CD4-positive, alpha-beta T cell (primary cell): ENCODE measurements at regions not wholly inside any gene's neighbourhood (a gene's known extent, or its start where the extent isn't known, plus 50 kb on each side); places are given as distances from the start of the nearest gene placed in this dataset.

ENCODE experiments used
- ATAC-seq: fragments of 200-7000 bp; cut with Tn5 transposase; one replicate; pipeline ENCODE4 v1.10.0; 2022; ENCODE audit warnings: mild to moderate bottlenecking; ENCODE audit not compliant: poor library complexity
- CTCF ChIA-PET: fragments of 350-600 bp; sonication (Branson Sonifier 250); formaldehyde crosslinking; loops from one replicate; lab custom pipeline; 2021; ENCODE audit warnings: antibody characterized with exemption, inconsistent platforms; lab: Charles Lee
- POLR2A ChIA-PET: fragments of 350-600 bp; sonication (Branson Sonifier 250); formaldehyde crosslinking; loops from one replicate; lab custom pipeline; 2021; ENCODE audit warnings: antibody characterized with exemption, inconsistent platforms; lab: Charles Lee
- DNase-seq, 14 experiments: peaks; one replicate each; pipeline ENCODE4 v3.0.0-alpha.2; 2013 to 2020; ENCODE audit warnings: mixed read lengths in 2 of 14
- H3K27ac ChIP-seq, 2 donors: one replicate each; pipeline versions ENCODE4 v1.5.1 to v1.7.0; 2013; ENCODE audit warnings: low read length in 2 of 2, low read depth in 1 of 2, mild to moderate bottlenecking in 1 of 2
- H3K27me3 ChIP-seq, 2 experiments: 1 replicate in 1 of 2; 2 replicates in 1 of 2; pipeline versions ENCODE4 v1.6.1 to v1.7.0; 2013; ENCODE audit warnings: low read length in 2 of 2, control low read depth in 1 of 2, mild to moderate bottlenecking in 1 of 2, moderate library complexity in 1 of 2; ENCODE audit not compliant: insufficient read depth in 2 of 2, control insufficient read depth in 1 of 2
- H3K36me3 ChIP-seq: one replicate; pipeline ENCODE4 v1.6.1; 2013; ENCODE audit warnings: low read length, control low read depth; ENCODE audit not compliant: insufficient read depth
- H3K4me1 ChIP-seq: one replicate; pipeline ENCODE4 v1.6.1; 2013; ENCODE audit warnings: low read length, control low read depth; ENCODE audit not compliant: insufficient read depth
- H3K4me3 ChIP-seq: one replicate; pipeline ENCODE4 v1.5.1; 2013; ENCODE audit warnings: mild to moderate bottlenecking, low read length, moderate library complexity
- H3K9me3 ChIP-seq, 2 experiments: 1 replicate in 1 of 2; 2 replicates in 1 of 2; pipeline versions ENCODE4 v1.6.1 to v1.7.0; 2013; ENCODE audit warnings: low read length in 2 of 2, mild to moderate bottlenecking in 2 of 2, control low read depth in 1 of 2, moderate library complexity in 1 of 2; ENCODE audit not compliant: control insufficient read depth in 1 of 2, insufficient read depth in 1 of 2
- H3K27ac Mint-ChIP-seq: one replicate; pipeline ENCODE4 v1.8.0; 2020; ENCODE audit warnings: mixed read lengths
- H3K27me3 Mint-ChIP-seq: one replicate; pipeline ENCODE4 v1.8.0; 2021; ENCODE audit warnings: mixed read lengths
- H3K36me3 Mint-ChIP-seq: one replicate; pipeline ENCODE4 v1.8.0; 2021; ENCODE audit warnings: low read depth, mixed read lengths
- H3K4me1 Mint-ChIP-seq: one replicate; pipeline ENCODE4 v1.8.0; 2021; ENCODE audit warnings: low read depth, mixed read lengths
- H3K4me3 Mint-ChIP-seq: one replicate; pipeline ENCODE4 v1.8.0; 2020; ENCODE audit warnings: mild to moderate bottlenecking, mixed read lengths
- H3K9me3 Mint-ChIP-seq: one replicate; pipeline ENCODE4 v1.8.0; 2020; ENCODE audit warnings: mixed read lengths
- CTCF ChIP-seq: fragments of 200-600 bp; IDR thresholded peaks from one replicate; pipeline ENCODE4 v1.8.0; 2022; ENCODE audit warnings: antibody characterized with exemption, mild to moderate bottlenecking
- intact Hi-C, 2 experiments: fragments of 100-400 bp; cut with DNase I in 1 of 2; cut with micrococcal nuclease in 1 of 2; formaldehyde crosslinking; loops; one replicate each; pipeline versions ENCODE4 v1.15.1 to v1.9.0; 2023 to 2025; cut with DNase I, micrococcal nuclease

DNA sequence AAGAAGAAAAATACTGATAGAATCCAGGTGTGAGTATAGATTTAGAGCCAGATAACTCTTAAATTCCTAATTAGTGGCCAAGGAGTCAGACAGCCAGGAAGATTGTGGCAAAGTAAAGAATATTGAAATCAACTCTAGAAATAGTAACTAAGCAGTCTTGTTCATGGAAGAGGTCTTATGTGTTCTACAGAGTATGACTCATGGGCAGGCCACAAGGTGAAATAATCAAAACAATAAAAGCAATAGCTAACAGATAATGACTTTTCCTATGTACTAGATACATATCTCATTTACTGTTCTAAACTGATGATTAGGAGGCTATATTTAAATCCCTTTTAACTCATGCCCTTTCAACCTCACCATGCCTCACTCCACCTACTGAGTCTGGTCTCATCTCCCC lies 227.4 kb upstream of the COL3A1 start:
- no peaks in the 10 kb centered on the region for H3K4me1 ChIP-seq
- no peak for ATAC-seq

GRCh38 chr2:188751816-188752215 lies 222.4 kb upstream of the COL3A1 start:
- Histone ChIP-seq H3K27me3 (no peaks in the 10 kb centered on the region), H3K9me3 (peaks cover 3 to 7% of the 10 kb centered on the region in 2 experiments), H3K27ac (no peak overlapping the region), H3K4me3 (no peak overlapping the region), H3K36me3 (no peaks in the 10 kb centered on the region), H3K4me1 (no peaks in the 10 kb centered on the region)
- no peak for TF ChIP-seq CTCF
- intact Hi-C loops, result no loop called here
- POLR2A ChIA-PET, result no interaction called here
- no peak overlapping the region for H3K4me3 Mint-ChIP-seq
- no peaks in the 10 kb centered on the region for H3K9me3 Mint-ChIP-seq
- CTCF ChIA-PET, result no interaction called here
- H3K4me1 Mint-ChIP-seq, result no peaks in the 10 kb centered on the region
- H3K27me3 Mint-ChIP-seq, result no peaks in the 10 kb centered on the region
- H3K36me3 Mint-ChIP-seq, result no peaks in the 10 kb centered on the region
- H3K27ac Mint-ChIP-seq, result no peak overlapping the region
- ATAC-seq, result no peak
- DNase-seq, result no peak

More for the DNA sequence above, 227.4 kb upstream of the COL3A1 start:
- no peaks in the 10 kb centered on the region for H3K9me3 ChIP-seq
- POLR2A ChIA-PET, result no interaction called here
- no peak for TF ChIP-seq CTCF
- no peaks in the 10 kb centered on the region for H3K36me3 ChIP-seq
- Mint-ChIP-seq H3K27ac (no peak overlapping the region), H3K9me3 (no peaks in the 10 kb centered on the region), H3K27me3 (no peaks in the 10 kb centered on the region), H3K4me3 (no peak overlapping the region), H3K4me1 (no peaks in the 10 kb centered on the region), H3K36me3 (no peaks in the 10 kb centered on the region)
- CTCF ChIA-PET, result no interaction called here
- no peak for DNase-seq
- intact Hi-C loops, result no loop called here
- no peaks in the 10 kb centered on the region for H3K27me3 ChIP-seq
- H3K27ac ChIP-seq, result no peak overlapping the region
- no peak overlapping the region for H3K4me3 ChIP-seq

DNA sequence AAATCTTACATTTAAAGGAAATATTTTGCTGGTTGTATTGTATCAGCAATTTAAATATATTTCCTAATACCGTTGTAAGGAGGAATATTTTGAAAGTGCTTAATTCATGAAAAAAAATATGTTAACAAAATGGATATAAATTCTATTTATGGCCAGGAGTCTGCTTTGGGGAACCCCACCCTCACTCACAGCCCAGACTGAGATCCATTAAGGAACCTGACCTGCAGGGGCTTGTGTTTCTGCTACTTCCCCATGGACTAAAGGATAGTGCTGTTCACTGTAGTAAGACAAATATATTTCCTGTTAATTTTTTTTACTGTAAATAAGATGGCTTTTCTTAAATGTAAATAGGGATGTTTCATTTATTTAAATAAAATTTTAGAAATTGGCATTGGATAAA lies 221.9 kb upstream of the COL3A1 start:
- Histone ChIP-seq H3K27me3 (no peaks in the 10 kb centered on the region), H3K4me3 (no peak overlapping the region), H3K9me3 (peaks cover 3 to 7% of the 10 kb centered on the region in 2 experiments), H3K36me3 (no peaks in the 10 kb centered on the region), H3K27ac (no peak overlapping the region), H3K4me1 (no peaks in the 10 kb centered on the region)
- no peak overlapping the region for H3K27ac Mint-ChIP-seq
- intact Hi-C loops, result no loop called here
- ATAC-seq, result no peak
- H3K4me1 Mint-ChIP-seq, result no peaks in the 10 kb centered on the region
- TF ChIP-seq CTCF, result no peak
- no peaks in the 10 kb centered on the region for H3K27me3 Mint-ChIP-seq
- ChIA-PET CTCF (no interaction called here), POLR2A (no interaction called here)
- DNase-seq, result no peak
- H3K4me3 Mint-ChIP-seq, result no peak overlapping the region
- H3K9me3 Mint-ChIP-seq, result peaks cover 1% of the 10 kb centered on the region
- H3K36me3 Mint-ChIP-seq, result no peaks in the 10 kb centered on the region
